Upper lobe of right lung (tissue), 1 donor: ENCODE measurements at regions not wholly inside any gene's neighbourhood (a gene's known extent, or its start where the extent isn't known, plus 50 kb on each side); places are given as distances from the start of the nearest gene placed in this dataset.

ENCODE experiments used
- ATAC-seq: fragments of 200-7000 bp; cut with Tn5 transposase; one replicate; pipeline ENCODE4 v1.9.1; 2020; ENCODE audit warnings: mild to moderate bottlenecking, moderate library complexity
- DNase-seq: peaks from one replicate; pipeline ENCODE4 v3.0.0-alpha.2; 2020
- H3K27ac ChIP-seq: fragments of 200-600 bp; one replicate; pipeline ENCODE4 v1.8.0; 2022
- H3K27me3 ChIP-seq: fragments of 200-600 bp; one replicate; pipeline ENCODE4 v1.8.0; 2022; ENCODE audit warnings: mild to moderate bottlenecking
- H3K36me3 ChIP-seq: fragments of 200-600 bp; one replicate; pipeline ENCODE4 v1.8.0; 2022
- H3K4me1 ChIP-seq: fragments of 200-600 bp; one replicate; pipeline ENCODE4 v1.8.0; 2022
- H3K4me3 ChIP-seq: fragments of 200-600 bp; one replicate; pipeline ENCODE4 v1.8.0; 2022; ENCODE audit warnings: mild to moderate bottlenecking
- H3K9me3 ChIP-seq: fragments of 200-600 bp; one replicate; pipeline ENCODE4 v1.8.0; 2022
- CTCF ChIP-seq: fragments of 200-600 bp; IDR thresholded peaks from one replicate; pipeline ENCODE4 v1.8.0; 2022; ENCODE audit warnings: antibody characterized with exemption
- intact Hi-C: fragments of 100-400 bp; cut with DNase I; formaldehyde crosslinking; loops from one replicate; pipeline ENCODE4 v1.11.0; 2022
- donor health status: DM: no; HTN: yes; CAD: no; lungs with severe emphysema.

- DNase-seq (no peak), ATAC-seq (peak; percentile 60)
- intact Hi-C loops: no loop called here
- Histone ChIP-seq H3K4me1 (peaks cover 12% of the 10 kb centered on the region), H3K9me3 (no peaks in the 10 kb centered on the region), H3K27ac (no peak overlapping the region), H3K4me3 (no peak overlapping the region), H3K27me3 (no peaks in the 10 kb centered on the region), H3K36me3 (no peaks in the 10 kb centered on the region)
- TF ChIP-seq CTCF: no peak
These were observed 50.9 kb upstream of the ANKH start for GRCh38 chr5:14922456-14922855.
